Hematopoietic multipotent progenitor cell treated with erythropoietin and hydrocortisone succinate and interleukin-3 and kit ligand, for 6 days (in vitro differentiated cells): ENCODE measurements at regions not wholly inside any gene's neighbourhood (a gene's known extent, or its start where the extent isn't known, plus 50 kb on each side); places are given as distances from the start of the nearest gene placed in this dataset.
"Not testable (repeated sequence)": the region's sequence is repeated elsewhere in the genome, so short reads cannot be mapped to it uniquely, and the experiment has no call there.

Source experiments
- DNase-seq: peaks from one replicate; pipeline ENCODE4 v3.0.0-alpha.2; 2015

DNA sequence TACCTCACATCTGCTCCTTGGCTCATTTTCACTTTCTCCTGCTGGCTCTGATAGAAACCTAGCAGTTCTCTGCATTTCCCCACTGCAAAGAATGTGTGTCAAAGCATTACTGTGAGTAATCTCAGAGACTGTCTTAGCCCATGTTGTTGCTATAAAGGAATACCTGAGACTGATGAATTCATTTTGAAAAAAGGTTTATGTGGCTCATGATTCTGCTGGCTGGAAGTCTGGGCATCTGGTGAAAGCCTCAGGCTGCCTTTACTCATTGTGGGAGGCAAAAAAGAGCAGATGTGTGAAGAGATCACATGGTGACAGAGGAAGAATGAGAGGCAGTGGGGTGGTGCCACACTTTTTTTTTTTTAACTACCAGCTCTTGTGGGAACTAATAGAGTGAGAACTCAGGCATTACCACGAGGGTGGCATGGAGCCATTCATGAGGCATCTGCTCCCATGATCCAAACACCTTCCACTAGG, 191.6 kb upstream of the CTNND2 start:
- DNase-seq: no peak

DNA sequence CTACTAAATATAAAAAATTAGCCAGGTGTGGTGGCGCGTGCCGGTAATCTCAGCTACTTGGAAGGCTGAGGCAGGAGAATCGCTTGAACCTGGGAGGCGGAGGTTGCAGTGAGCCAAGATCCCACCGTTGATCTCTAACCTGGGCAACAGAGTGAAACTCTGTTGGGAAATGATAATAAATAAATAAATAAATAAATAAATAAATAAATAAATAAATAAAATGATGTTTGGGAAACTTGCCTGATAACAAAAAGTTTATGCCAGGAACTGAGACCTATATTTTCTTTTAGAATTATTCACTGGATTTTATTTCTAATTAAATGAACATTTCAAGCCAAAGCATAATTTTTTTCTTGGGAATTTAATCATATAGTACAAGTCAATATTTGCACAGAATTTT, 189.3 kb upstream of the CTNND2 start:
- DNase-seq: no peak

DNA sequence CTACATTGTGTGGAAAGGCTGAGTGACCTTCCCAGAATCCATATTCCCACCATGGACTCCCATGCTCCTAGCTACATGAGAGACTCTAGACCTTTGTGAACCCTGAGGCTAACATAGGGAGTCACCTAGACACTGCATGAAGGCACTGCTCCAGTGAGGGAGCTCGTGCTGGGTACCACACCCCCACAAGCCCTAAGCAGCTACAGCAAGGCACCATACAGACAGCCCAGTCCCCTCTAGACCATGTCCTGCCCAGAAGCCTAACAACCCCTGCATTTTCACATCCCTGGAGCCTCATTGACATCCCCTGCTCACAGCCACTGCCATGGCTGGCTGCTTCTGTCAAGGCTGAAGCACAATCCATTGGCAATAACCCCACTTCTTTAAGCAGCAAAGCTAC, 176.5 kb upstream of the CTNND2 start:
- DNase-seq: no peak

DNA sequence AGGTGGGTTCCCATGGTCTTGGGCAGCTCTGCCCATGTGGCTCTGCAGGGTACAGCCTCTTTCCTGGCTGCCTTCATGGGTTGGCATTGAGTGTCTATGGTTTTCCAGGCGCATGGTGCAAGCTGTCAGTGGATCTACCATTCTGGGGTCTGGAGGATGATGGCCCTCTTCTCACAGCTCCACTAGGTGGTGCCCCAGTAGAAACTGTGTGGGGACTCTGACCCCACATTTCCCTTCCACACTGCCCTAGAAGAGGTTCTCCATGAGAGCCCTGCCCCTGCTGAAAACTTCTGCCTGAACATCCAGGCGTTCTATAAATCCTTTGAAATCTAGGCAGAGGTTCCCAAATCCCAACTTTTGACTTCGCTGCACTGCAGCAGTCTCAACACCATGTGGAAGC, 174.0 kb upstream of the CTNND2 start:
- not testable (repeated sequence) for DNase-seq

DNA sequence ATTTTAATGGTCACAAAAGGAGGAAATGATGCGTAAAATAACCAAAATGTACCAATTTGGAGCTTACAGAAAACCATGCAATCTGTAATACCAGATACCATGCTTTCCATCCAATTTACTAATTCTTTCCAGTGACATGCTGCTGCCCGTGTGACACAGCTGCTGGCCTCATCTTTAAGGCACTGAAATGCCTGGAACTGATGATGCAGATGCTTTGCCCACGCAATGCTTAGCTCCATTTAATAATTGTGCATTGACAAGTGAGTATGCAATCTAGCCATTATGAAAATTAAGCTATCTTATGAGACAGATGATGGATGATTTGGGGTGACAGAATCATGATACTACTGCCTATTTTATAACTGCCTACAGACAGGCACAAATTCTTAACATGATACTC, 169.2 kb upstream of the CTNND2 start:
- DNase-seq: no peak

DNA sequence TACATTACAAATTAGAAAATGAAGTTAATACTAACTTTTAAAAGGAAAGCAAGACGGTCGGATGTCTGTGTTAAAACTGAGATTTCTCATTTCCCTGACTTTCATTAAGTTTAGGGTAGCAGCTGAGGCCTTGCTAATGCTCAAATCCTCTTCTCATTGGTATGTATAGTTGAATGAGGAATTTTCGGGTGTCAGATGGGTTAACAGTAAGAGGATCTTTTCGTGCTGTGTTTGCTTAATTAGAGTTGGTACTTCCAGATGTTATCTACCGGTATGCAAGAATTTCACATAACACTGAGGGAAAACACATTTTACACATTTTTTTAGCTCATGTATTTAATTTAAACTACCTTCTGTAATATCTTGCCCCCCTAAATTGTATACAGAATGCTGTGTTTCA, 168.2 kb upstream of the CTNND2 start:
- no peak for DNase-seq

DNA sequence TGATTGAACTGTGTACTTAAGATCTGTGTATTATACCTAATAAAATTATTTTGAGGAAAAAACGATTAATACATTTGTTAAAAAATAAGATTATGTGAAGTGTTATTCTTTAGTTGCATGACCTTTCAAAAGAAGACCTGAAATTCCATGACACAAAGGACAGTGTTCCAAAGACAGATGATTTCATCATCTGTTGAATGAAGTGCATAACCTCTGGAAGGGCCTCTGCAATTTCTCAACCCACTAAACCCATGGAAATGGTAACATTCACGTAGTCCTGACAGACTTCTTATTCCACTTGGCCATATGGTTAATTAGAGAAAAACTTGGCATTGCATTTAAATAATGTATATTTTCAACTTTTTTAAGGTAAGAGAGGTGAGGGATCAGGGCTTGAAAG, 167.2 kb upstream of the CTNND2 start:
- no peak for DNase-seq

DNA sequence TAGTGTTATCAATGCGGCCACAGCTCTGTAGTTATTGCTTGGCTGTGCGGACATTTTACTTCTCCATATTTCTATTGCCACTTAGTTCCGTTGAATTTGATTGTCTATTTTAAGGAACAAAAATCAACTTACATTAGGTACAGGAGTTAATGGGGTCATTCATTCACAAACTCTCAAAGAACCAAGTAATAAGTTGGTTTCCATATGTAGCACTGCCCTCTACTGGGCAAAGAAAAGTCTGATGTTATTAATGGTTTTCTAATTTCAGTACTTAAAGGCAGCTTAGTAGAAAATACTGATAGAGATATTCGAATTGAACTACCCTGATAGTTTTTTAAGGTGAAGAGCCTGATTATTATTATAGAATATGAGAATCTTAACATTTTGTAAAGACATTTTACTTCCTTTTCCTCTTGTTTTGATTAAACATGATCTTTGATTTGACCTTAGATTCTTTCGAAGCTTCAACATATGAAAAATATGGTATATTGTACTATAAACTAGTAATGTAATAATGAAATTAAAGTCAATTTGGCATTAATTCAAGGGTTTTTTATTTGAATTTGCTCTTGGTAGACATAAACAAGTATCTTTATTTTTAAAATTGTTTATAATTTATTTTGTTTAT, 119.5 kb upstream of the CTNND2 start:
- DNase-seq: peak; percentile 57

DNA sequence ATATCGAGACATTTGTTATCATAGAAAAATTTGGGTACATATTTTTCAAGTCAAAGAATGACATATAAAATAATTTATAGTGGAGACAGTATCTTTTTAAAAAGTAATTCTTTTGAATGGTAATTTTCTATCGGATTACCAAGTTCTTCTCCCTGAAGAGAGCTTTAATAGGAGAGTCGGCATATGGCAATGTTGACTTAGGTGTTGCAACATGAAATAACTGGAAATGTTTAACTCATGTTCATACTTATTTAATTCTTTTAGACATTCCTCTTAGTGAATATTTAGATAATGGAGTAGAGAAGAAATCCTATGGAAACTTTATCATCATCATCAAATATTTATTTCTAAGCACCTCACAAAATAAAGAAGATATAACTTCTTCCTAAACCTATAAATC, 118.2 kb upstream of the CTNND2 start:
- no peak for DNase-seq

DNA sequence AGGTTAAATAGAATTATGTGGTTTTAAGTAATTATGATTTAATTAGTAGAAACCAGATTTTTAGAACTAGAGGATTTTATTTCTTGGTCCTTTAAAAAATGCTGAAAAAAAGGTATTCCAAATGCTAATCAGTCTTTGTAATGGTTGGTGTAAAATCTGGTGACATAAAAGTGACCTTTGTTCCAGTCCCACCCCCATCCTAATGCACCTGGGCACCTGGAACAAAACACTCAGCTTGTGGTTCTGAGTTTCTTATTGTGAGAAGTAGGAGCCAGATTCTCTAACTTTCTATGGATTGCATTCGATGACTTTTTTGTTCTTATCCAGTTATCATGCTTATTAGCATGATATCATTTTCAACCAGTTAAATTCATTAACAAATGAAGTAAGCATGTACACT, 115.1 kb upstream of the CTNND2 start:
- DNase-seq: no peak

DNA sequence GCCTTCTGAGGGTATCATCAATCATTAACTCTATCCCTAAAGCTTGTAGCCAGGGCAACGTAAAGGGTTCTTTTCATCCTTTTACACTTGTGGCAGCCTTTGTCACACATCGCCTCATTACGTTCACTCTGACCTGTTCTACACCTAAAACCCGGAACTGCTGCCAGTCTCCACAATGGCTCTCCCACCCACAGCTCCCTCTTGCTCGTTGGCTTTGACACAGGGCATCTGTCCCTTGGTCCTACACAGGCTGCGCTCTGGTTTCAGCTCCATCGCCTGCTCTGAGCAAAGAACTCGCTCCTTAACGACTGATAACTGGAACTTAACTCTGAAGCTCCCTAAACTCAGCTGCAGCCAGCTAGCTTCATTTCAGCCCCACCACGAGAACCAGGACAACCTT, 112.8 kb upstream of the CTNND2 start:
- no peak for DNase-seq

DNA sequence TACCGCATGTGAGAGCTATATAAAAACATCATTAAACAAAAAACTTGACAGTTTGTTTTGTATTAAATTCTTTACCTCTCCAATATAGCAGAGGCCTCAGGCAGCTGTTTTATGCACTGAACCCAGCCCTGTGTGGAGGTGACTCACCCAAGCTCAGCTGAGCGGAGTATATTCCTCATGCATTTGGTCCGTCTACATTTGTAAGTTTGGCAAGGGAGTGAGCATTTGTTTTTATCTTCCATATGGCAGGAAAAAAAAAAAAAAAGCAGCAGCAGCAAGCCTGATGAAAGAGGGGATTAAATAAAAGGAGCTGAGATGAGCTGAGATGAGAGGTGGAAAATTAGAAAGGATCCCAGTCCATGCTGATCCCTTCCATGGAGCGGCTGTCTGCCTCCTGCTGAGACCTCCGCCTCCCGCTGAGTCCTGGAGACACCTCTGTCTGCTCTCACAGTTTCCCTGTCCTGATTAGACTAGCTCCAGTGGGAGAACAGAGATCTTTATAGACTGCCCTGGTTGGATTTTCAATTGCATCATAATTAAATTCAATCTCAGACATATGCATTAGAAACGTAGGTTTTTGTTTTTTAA, 112.0 kb upstream of the CTNND2 start:
- no peak for DNase-seq

DNA sequence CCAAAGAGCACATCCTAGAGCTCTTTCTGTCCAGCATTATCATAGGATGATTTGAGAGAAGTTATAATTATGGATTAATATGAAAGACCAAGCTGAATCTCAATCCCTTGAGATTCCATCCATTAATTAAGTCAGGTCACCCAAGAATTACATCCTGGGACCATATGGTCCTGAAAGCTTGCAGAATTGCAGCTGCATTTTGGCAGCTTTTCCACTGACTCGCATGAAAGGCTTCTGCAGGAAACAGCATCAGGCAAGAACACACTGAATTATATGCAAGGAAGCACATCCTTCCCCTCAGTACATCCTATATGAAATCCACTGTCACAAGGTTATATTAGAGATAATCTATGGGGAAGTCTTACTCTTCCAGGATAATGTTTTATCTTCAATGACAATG, 109.1 kb upstream of the CTNND2 start:
- no peak for DNase-seq

DNA sequence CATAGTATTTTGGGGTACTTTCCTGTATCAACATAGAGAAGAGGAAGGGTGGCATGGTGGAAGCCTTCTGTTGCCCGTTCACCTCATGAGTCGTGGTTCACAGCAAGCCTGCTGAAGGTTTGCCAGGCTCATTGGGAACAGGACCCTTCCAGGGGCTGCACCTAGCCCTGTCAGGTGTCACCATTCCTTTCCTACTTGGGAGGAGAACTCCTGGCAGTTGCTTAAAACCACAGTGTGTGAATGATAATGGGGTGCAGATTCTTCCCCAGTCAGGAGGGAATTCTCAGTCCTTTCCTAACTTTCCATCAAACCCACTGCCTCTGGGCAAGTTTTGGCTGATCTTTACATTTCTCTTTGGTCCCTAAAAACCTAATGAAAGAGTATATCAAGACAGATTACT, 99.4 kb upstream of the CTNND2 start:
- DNase-seq: no peak

DNA sequence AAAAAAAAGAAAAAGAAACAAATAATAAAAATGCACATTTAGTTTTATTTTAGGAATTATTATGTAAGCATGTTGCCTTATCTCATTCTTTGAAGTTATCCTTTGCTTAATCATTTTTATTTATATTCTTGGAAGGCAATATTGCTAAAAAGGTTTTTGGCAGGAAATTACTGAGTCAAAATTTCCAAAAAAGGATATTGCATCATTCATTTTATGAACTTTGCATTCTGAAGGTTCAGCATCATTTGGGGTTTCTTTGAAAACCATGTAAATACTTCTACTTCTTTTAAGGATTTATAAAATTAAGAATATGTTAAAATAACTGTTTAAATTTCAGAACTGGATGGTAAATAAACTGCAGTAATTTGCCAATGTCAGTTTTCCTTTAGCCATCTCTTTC, 94.2 kb upstream of the CTNND2 start:
- no peak for DNase-seq

DNA sequence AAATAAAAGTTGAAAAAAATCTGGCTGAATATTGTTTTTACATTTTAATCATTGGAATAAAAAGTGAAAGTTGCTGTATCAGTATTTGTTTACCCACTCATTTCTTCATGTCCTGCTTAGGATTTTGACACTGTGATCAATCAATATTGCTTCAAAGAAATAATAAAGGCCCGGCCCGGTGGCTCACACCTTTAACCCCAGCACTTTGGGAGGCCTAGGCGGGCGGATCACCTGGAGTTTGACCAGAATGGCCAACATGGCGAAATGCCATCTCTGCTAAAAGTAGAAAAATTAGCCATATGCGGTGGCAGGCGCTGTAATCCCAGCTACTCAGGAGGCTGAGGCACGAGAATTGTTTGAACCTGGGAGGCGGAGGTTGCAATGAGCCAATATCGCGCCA, 93.7 kb upstream of the CTNND2 start:
- no peak for DNase-seq

DNA sequence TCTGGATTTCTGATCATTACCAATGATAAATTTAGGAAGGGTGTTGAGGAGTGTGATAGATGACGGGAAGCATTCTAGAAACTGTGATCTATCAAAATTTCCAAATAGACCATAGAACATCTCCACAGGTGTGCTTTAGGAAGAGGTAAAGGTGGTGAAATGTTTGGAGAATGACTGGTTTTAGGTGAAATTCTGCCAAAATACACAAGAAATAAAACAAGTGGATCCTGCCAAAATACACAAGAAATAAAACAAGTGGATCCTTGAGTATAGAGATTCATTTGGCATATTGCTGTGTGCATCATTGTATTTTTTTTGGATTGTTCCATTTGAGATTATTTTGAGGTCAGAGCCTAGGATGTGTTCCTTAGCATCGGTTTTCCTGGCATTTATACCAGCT, 88.3 kb upstream of the CTNND2 start:
- no peak for DNase-seq

DNA sequence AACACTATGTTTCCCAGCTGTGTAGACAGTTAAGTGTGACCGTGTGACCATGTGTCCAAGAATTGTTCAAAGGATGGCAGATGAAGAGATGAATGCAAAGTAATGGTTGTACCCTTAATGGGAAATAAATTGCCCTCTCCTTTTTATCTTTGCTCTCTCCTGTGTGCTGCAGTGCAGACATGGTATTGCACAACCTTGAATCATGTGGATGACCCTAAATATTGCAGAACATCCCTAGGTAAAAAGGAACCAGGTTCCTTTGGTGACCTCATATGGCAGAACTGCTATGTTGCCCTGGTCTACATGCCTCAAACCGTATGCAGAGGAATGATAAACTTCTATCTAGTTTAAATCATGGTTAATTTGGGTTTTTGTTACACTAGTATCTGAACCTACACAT, 81.7 kb upstream of the CTNND2 start:
- DNase-seq: no peak

DNA sequence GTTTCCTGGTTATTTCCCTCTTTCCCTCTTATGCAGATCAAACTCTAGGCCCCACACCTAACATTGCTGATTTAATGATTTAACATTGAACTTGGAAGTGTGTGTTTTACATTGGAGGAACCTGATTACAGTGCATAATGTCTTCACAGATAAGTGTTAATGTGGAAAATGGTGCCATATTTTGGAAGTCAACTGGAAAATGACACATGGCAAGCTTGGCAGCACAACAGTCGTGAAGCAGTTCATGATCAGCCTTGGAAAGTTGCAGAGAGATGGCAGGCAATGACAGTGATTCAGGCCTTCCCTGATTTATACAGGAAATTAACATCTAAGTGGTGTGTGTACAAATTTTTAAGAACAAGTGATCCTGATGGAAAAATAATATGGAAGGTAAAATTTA, 80.0 kb upstream of the CTNND2 start:
- no peak for DNase-seq

DNA sequence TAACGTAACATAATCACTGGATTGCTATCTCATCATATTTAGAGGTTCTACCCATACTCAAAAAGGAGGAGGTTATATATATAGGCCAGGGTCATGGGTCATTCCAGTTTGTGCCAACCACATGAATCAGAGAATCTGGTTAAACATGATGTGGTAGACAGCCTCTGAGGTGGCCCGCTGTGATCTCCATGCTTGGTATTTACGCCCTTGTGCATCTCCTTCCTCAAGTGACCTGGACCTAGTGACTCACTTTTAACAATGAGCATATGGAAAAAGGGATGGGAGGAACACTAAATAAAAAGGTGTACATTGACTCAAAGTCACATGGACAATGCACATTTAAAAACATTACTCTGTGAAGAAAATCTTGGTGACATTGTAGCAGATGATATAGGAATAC, 77.7 kb upstream of the CTNND2 start:
- DNase-seq: no peak

DNA sequence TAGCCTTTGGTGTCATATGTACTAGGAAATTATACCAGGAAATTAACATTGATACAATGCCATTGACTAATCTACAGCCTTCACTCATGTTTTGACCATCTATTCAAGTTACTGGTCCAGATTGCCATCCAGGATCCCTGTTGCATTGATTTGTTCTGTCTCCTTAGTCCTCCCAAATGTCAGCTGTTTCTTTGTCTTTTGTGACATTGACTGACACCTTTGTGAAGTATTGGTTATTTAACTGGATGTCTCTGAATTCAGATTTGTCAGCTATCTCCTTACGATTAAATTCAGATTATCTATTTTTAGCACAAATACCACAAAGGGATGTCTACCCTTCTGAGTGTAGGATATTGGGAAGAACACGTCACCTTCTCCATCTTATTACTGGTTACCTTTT, 73.7 kb upstream of the CTNND2 start:
- DNase-seq: no peak

DNA sequence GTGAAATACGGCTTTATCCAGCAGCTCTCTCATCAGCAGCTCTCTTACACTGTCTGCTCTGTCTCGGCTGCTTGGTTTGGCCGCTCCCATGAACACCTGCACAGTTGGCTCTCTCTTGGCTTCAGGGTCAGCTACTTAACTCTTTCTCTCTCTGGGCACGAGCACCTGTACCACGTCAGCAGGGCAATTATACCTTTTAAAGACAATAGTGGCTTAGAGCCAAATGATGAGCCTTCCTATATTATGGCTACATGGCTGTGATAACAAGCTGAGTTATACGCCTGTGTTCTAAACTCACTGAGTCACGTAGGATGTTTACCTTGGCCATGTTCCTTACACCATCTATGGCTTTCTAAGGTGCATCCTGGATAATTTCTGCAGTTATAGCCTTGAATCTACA, 69.2 kb upstream of the CTNND2 start:
- DNase-seq: no peak

DNA sequence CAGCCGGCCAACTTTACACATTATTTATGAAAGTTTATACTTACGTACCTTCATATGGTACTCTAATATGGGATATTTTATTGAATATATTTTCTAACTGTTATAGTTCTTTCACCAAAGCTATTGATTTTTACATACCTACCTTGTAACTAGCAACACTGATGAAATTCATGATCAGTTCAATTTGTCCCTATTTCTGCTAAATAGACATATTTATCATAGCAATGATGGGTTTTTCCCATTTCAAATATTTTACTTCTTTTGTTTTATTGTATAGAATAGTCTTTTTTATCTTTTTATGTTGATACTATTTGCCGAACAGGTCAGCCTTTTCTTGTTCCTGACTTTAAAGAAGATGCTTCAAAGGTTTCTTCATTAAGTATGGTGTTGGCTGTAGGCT, 59.0 kb upstream of the CTNND2 start:
- DNase-seq: no peak

DNA sequence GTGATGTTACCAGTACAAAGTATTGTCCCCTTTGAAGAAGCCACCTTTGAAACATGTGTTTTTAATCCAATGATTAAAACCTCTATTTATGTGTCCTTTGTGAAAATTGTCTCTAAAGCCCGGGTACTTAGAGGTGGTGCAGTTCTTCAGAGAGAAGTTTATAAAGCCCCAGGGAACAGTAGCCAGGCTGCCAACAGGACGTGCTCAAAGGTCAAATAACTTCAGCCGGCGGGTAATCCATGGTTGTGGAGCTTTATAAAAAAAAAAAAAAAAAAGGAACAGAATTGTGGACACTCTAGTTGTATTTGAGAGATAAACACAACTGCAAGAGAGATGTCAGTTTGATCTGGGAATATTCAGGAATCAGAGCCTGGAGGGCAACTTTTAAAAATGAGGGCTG, 57.9 kb upstream of the CTNND2 start:
- no peak for DNase-seq

DNA sequence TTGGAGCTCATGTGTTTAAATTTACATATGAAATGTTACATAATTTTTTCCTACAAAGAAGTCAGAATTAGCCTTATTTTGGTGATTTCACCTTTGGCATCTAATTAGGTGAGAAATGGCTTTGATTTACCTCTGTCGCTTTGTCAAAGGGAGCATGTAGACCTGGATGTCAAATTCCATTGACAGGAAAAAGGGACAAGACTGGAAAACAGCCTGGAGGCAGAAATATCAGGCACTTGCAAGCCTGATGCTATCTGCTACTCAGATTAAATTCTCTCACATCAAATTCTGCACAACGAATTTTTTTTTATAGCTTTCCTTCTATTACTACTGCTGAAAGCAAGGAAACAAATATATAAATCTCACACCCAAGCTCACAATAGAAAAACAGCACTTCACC, 54.1 kb upstream of the CTNND2 start:
- DNase-seq: no peak
